ENCODE measurements at regions not wholly inside any gene's neighbourhood (a gene's known extent, or its start where the extent isn't known, plus 50 kb on each side); places are given as distances from the start of the nearest gene placed in this dataset.

DNA sequence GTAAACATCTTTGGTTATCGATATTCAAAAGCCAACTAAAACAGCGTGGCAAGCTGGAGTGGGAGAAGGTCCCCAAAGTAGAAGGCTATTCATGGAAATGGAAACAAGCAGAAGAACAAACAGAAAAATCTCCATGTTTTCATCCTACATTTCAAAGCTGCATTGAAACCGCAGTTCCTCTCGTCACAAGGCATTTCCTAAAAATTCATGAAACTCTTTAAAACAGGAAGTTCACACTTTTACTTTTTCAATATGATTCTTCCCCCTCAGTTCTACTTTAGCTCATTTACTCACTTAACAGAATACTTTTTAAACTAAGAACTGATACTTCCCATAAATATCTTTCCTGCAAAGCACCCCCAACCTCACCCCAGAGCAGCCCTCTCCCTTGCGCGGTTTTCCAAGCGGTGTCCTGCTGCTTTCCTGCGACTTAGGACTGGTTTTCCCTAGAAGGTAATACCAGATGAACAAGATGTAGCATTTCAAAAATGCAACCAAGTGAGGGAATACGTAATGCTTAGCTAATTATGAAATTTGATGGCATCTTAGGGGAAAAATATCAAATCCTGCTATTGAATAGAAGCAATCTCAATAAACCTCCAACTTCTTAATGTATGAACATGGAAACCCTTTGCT is 228.3 kb upstream of the PKN2 start:
- Histone ChIP-seq H3K4me1 (ENCODE audit: control insufficient read depth, extremely low read depth, insufficient read depth, low read length) (no peaks in the 10 kb centered on the region), H3K79me2 (ENCODE audit: control insufficient read depth, insufficient read depth, low read length) (no peaks in the 10 kb centered on the region), H4K20me1 (ENCODE audit: control insufficient read depth, extremely low read depth, insufficient read depth, low read length) (no peaks in the 10 kb centered on the region), H3K36me3 (ENCODE audit: control insufficient read depth, insufficient read depth, low read length) (no peaks in the 10 kb centered on the region), H3K9me3 (ENCODE audit: control insufficient read depth, insufficient read depth, low read depth, low read length) (no peaks in the 10 kb centered on the region), H3K4me2 (ENCODE audit: extremely low read depth, insufficient read depth, low read length) (no peak overlapping the region), H2AFZ (ENCODE audit: low read length) (no peak overlapping the region), H3K27me3 (ENCODE audit: control insufficient read depth, insufficient read depth, low read length) (no peaks in the 10 kb centered on the region), H3K4me3 (replicated peaks in 1 of 4; ENCODE audit: control extremely low read depth in 1 of 4, insufficient read depth in 1 of 4, low read depth in 3 of 4, low read length in 4 of 4) (no peak overlapping the region), H3K9ac (ENCODE audit: insufficient read depth, low read length) (no peak overlapping the region), H3K27ac (ENCODE audit: insufficient read depth, low read length) (no peak overlapping the region)
- TF ChIP-seq EZH2 (IDR thresholded peaks at IDR 0.05; ENCODE audit: low read length, missing control alignments): no peak
- TF ChIP-seq, protein P1, sequence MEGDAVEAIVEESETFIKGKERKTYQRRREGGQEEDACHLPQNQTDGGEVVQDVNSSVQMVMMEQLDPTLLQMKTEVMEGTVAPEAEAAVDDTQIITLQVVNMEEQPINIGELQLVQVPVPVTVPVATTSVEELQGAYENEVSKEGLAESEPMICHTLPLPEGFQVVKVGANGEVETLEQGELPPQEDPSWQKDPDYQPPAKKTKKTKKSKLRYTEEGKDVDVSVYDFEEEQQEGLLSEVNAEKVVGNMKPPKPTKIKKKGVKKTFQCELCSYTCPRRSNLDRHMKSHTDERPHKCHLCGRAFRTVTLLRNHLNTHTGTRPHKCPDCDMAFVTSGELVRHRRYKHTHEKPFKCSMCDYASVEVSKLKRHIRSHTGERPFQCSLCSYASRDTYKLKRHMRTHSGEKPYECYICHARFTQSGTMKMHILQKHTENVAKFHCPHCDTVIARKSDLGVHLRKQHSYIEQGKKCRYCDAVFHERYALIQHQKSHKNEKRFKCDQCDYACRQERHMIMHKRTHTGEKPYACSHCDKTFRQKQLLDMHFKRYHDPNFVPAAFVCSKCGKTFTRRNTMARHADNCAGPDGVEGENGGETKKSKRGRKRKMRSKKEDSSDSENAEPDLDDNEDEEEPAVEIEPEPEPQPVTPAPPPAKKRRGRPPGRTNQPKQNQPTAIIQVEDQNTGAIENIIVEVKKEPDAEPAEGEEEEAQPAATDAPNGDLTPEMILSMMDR (conservative IDR thresholded peaks at IDR 0.05 in 1 of 2, IDR thresholded peaks at IDR 0.05 in 1 of 2; ENCODE audit: low read depth in 1 of 2, low read length in 2 of 2): no peak
- no peak for DNase-seq (ENCODE audit: low read depth in 2 of 2)

DNA sequence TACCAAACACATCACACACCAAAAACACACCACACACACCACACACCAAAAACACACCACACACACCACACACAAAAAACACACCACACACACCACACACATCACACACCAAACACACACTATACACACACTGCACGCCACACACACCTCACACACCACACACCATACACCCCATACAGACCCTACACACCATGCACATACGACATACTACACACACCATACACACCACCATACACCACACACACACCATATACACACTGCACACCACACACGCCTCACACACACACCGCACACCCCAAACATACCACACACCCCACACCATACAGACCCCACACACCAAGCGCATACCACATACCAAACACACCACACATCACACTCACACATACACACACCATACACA is 226.9 kb upstream of the PKN2 start:
- Histone ChIP-seq H3K9me3 (ENCODE audit: control insufficient read depth, insufficient read depth, low read depth, low read length) (no peaks in the 10 kb centered on the region), H4K20me1 (ENCODE audit: control insufficient read depth, extremely low read depth, insufficient read depth, low read length) (no peaks in the 10 kb centered on the region), H3K27ac (ENCODE audit: insufficient read depth, low read length) (no peak overlapping the region), H3K79me2 (ENCODE audit: control insufficient read depth, insufficient read depth, low read length) (no peaks in the 10 kb centered on the region), H3K4me2 (ENCODE audit: extremely low read depth, insufficient read depth, low read length) (no peak overlapping the region), H3K4me1 (ENCODE audit: control insufficient read depth, extremely low read depth, insufficient read depth, low read length) (no peaks in the 10 kb centered on the region), H3K4me3 (replicated peaks in 1 of 4; ENCODE audit: control extremely low read depth in 1 of 4, insufficient read depth in 1 of 4, low read depth in 3 of 4, low read length in 4 of 4) (no peak overlapping the region), H3K27me3 (ENCODE audit: control insufficient read depth, insufficient read depth, low read length) (no peaks in the 10 kb centered on the region), H2AFZ (ENCODE audit: low read length) (no peak overlapping the region), H3K36me3 (ENCODE audit: control insufficient read depth, insufficient read depth, low read length) (no peaks in the 10 kb centered on the region), H3K9ac (ENCODE audit: insufficient read depth, low read length) (no peak overlapping the region)
- DNase-seq (ENCODE audit: low read depth in 2 of 2): no peak
- TF ChIP-seq, protein P1 (conservative IDR thresholded peaks at IDR 0.05 in 1 of 2, IDR thresholded peaks at IDR 0.05 in 1 of 2; ENCODE audit: low read depth in 1 of 2, low read length in 2 of 2): no peak
- TF ChIP-seq EZH2 (IDR thresholded peaks at IDR 0.05; ENCODE audit: low read length, missing control alignments): no peak

DNA sequence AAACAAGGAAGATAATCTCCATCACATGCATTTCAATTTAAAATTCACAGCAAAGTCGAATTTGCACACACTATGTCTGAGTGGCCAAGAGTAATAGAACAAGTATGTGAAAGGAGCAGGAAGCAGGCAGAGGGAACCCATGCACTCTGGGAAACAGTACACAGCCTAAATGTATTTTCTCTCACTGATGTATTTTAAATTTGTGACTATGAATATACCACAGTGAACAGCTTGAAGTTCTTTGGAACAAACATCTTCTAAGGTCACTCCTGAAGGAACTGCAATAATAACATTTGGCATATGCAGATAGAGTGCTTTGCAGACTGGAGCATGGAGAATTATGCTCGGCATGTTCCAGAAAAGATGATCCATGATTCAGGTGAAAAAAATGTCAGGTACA is 223.1 kb upstream of the PKN2 start:
- no peak for DNase-seq (ENCODE audit: low read depth in 2 of 2)
- Histone ChIP-seq H3K4me2 (ENCODE audit: extremely low read depth, insufficient read depth, low read length) (no peak overlapping the region), H3K9me3 (ENCODE audit: control insufficient read depth, insufficient read depth, low read depth, low read length) (no peaks in the 10 kb centered on the region), H3K9ac (ENCODE audit: insufficient read depth, low read length) (no peak overlapping the region), H3K36me3 (ENCODE audit: control insufficient read depth, insufficient read depth, low read length) (no peaks in the 10 kb centered on the region), H4K20me1 (ENCODE audit: control insufficient read depth, extremely low read depth, insufficient read depth, low read length) (no peaks in the 10 kb centered on the region), H3K4me1 (ENCODE audit: control insufficient read depth, extremely low read depth, insufficient read depth, low read length) (no peaks in the 10 kb centered on the region), H2AFZ (ENCODE audit: low read length) (no peak overlapping the region), H3K27me3 (ENCODE audit: control insufficient read depth, insufficient read depth, low read length) (no peaks in the 10 kb centered on the region), H3K27ac (ENCODE audit: insufficient read depth, low read length) (no peak overlapping the region), H3K79me2 (ENCODE audit: control insufficient read depth, insufficient read depth, low read length) (no peaks in the 10 kb centered on the region), H3K4me3 (replicated peaks in 1 of 4; ENCODE audit: control extremely low read depth in 1 of 4, insufficient read depth in 1 of 4, low read depth in 3 of 4, low read length in 4 of 4) (no peak overlapping the region)
- TF ChIP-seq, protein P1 (conservative IDR thresholded peaks at IDR 0.05 in 1 of 2, IDR thresholded peaks at IDR 0.05 in 1 of 2; ENCODE audit: low read depth in 1 of 2, low read length in 2 of 2): no peak
- TF ChIP-seq EZH2 (IDR thresholded peaks at IDR 0.05; ENCODE audit: low read length, missing control alignments): no peak

Measured in fibroblast of lung (primary cell).